ENCODE measurements at regions not wholly inside any gene's neighbourhood (a gene's known extent, or its start where the extent isn't known, plus 50 kb on each side); places are given as distances from the start of the nearest gene placed in this dataset.

DNA sequence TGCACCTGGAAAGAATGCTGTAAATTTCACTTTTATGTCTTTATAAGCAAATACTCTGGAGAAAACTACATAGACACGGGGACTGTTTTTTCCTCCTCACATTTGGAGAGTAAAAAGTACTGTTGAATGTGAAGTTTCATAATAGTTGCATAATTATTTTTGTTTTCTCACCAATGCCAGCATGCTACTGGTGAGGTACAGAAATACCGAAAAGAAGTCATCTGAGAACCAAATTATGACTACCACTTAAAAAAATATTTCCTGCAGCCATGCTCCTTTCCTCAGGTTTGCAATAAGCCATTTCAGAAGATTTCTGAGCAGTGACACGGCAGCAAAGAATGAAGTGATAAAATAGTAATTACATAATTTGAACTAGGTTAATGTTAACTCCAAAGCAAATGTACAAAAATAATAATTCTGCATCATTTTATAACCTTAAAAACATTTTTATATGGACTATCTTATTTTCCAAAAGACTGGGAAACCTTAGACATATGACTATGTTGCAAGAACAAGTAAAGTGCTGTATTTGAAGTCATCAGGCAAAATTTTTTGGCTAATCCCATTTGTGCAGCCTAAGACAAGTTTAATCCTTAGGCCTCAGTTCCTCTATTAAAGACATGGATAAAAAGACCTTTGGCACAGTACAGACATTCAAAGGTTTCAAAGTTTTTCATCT lies 144.7 kb downstream of the PCSK1 start:
- Histone ChIP-seq H3K4me1 (peaks cover 0 to 16% (median 8%) of the 10 kb centered on the region in 4 donors), H3K4me3 (no peak overlapping the region), H3K27me3 (no peaks in the 10 kb centered on the region), H3K36me3 (no peaks in the 10 kb centered on the region), H3K9me3 (no peaks in the 10 kb centered on the region), H3K27ac (no peak overlapping the region)
- intact Hi-C loops (cut with DNase I; ENCODE audit: low total_unique reads) (no loop called here), in situ Hi-C loops (cut with MboI; ENCODE audit: low pct_ligation_motif_present in 1 of 4, low pct_unique_long_range_greater_than_20kb in 1 of 4, low sequenced_read_pairs in 3 of 4) (no loop called here)
- TF ChIP-seq, protein P1, sequence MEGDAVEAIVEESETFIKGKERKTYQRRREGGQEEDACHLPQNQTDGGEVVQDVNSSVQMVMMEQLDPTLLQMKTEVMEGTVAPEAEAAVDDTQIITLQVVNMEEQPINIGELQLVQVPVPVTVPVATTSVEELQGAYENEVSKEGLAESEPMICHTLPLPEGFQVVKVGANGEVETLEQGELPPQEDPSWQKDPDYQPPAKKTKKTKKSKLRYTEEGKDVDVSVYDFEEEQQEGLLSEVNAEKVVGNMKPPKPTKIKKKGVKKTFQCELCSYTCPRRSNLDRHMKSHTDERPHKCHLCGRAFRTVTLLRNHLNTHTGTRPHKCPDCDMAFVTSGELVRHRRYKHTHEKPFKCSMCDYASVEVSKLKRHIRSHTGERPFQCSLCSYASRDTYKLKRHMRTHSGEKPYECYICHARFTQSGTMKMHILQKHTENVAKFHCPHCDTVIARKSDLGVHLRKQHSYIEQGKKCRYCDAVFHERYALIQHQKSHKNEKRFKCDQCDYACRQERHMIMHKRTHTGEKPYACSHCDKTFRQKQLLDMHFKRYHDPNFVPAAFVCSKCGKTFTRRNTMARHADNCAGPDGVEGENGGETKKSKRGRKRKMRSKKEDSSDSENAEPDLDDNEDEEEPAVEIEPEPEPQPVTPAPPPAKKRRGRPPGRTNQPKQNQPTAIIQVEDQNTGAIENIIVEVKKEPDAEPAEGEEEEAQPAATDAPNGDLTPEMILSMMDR (IDR thresholded peaks at IDR 0.05), result no peak
- TF ChIP-seq POLR2A (IDR thresholded peaks at IDR 0.05), result no peak
- no peak for TF ChIP-seq POLR2AphosphoS5 (IDR thresholded peaks at IDR 0.05)
- TF ChIP-seq EP300 (IDR thresholded peaks at IDR 0.05; ENCODE audit: low read depth), result no peak
- WGBS, 2 donors (ENCODE audit: low coverage in 1 of 2), result 67 to 73% methylated on average over 3 of the region's 3 CpGs
- DNase-seq, result no peak

DNA sequence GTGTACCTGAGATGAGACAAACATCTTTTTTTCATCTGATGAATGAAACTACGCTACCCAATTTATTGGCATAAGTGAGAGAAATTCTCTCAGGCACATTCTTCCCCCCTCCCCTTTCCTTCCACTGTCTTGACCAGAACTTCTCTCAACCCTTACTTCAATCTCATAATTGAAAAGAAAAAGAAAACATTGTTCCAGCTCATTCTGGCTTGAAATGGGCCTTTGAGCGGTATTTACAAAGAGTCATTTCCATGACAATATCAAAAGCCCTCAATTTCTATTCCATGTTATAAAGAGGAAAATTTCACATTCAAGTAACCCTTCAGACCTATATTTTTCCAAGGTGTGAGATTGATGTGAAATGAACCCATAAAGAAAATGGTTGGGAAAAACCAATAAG lies 145.9 kb downstream of the PCSK1 start:
- Histone ChIP-seq H3K36me3 (no peaks in the 10 kb centered on the region), H3K27me3 (no peaks in the 10 kb centered on the region), H3K9me3 (no peaks in the 10 kb centered on the region), H3K4me3 (no peak overlapping the region), H3K27ac (no peak overlapping the region), H3K4me1 (peaks cover 0 to 16% (median 8%) of the 10 kb centered on the region in 4 donors)
- in situ Hi-C loops (cut with MboI; ENCODE audit: low pct_ligation_motif_present in 1 of 4, low pct_unique_long_range_greater_than_20kb in 1 of 4, low sequenced_read_pairs in 3 of 4), result no loop called here
- WGBS, 2 donors (ENCODE audit: low coverage in 1 of 2), result 95 to 96% methylated on average over 2 of the region's 2 CpGs
- intact Hi-C loops (cut with DNase I; ENCODE audit: low total_unique reads), result no loop called here
- no peak for TF ChIP-seq EP300 (IDR thresholded peaks at IDR 0.05; ENCODE audit: low read depth)
- no peak for TF ChIP-seq POLR2A (IDR thresholded peaks at IDR 0.05)
- TF ChIP-seq, protein P1 (IDR thresholded peaks at IDR 0.05), result no peak
- TF ChIP-seq POLR2AphosphoS5 (IDR thresholded peaks at IDR 0.05), result no peak
- DNase-seq, result no peak

DNA sequence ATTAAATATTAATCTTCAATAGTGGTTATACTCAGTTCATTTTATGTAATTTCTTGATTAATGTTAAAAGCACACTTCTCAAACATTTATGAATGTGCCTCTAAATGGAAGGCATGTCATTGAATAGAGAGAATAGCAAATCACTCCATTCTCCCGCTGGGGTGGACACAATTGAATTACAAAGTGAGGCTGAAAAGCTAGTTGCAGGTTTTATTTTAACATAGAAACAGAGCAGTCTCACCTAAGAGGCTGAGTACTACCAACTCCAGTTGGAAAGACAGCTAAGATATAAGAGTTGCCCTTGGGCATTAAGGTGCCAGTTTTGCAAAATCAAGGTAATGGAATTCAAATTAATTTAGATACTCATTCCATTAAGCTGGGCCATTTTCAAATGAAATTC lies 147.2 kb downstream of the PCSK1 start:
- Histone ChIP-seq H3K27ac (no peak overlapping the region), H3K27me3 (no peaks in the 10 kb centered on the region), H3K4me3 (no peak overlapping the region), H3K36me3 (no peaks in the 10 kb centered on the region), H3K9me3 (no peaks in the 10 kb centered on the region), H3K4me1 (peaks cover 0 to 16% (median 8%) of the 10 kb centered on the region in 4 donors)
- DNase-seq, result no peak
- intact Hi-C loops (cut with DNase I; ENCODE audit: low total_unique reads), result no loop called here
- TF ChIP-seq POLR2A (IDR thresholded peaks at IDR 0.05) (no peak), POLR2AphosphoS5 (IDR thresholded peaks at IDR 0.05) (no peak), EP300 (IDR thresholded peaks at IDR 0.05; ENCODE audit: low read depth) (no peak)
- TF ChIP-seq, protein P1 (IDR thresholded peaks at IDR 0.05), result no peak
- WGBS, 2 donors (ENCODE audit: low coverage in 1 of 2), result 90 to 100% methylated on average over 1 of the region's 1 CpG
- in situ Hi-C loops (cut with MboI; ENCODE audit: low pct_ligation_motif_present in 1 of 4, low pct_unique_long_range_greater_than_20kb in 1 of 4, low sequenced_read_pairs in 3 of 4), result no loop called here

DNA sequence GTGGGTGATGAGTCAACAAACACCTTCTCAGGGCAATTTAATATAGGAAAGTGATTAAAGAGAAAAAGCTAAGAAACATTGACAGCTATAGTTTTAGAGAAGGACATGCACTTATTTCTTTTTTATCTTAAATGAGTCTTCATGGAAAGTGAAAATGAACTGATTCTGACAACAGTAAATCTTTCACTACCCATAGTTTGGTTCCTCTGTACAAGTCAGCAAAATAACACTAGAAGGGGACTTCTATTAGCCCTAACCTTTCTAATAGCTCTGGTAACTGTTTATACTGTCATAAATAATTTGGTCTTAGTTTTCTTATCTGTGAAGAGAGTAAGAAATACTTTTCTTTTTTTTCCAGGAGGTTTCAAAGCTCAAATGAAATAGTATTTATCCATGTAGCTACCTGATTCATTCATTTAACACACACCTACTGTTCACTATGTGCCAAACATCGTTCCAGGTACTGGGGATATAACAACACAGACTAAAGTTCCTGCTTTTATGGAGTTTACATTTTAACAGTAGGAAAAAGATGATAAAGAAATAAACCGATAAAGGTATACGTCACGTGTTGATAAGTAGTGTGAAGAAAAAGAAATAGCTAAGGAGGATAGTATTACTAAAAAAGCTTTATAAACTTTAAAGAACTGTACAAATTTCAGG lies 148.2 kb downstream of the PCSK1 start:
- intact Hi-C loops (cut with DNase I; ENCODE audit: low total_unique reads), result no loop called here
- H3K9me3 ChIP-seq, result no peaks in the 10 kb centered on the region

More for the DNA sequence above, 148.2 kb downstream of the PCSK1 start:
- H3K4me1 ChIP-seq, result peaks cover 0 to 16% (median 8%) of the 10 kb centered on the region in 4 donors
- H3K36me3 ChIP-seq, result no peaks in the 10 kb centered on the region
- whole genome bisulfite sequencing, 2 donors (ENCODE audit: low coverage in 1 of 2), result 48 to 62% methylated on average over 4 of the region's 4 CpGs
- no peaks in the 10 kb centered on the region for H3K27me3 ChIP-seq
- DNase-seq, result no peak
- no peak overlapping the region for H3K4me3 ChIP-seq
- TF ChIP-seq POLR2AphosphoS5 (IDR thresholded peaks at IDR 0.05), result no peak
- TF ChIP-seq, protein P1 (IDR thresholded peaks at IDR 0.05), result no peak
- no peak for TF ChIP-seq EP300 (IDR thresholded peaks at IDR 0.05; ENCODE audit: low read depth)
- TF ChIP-seq POLR2A (IDR thresholded peaks at IDR 0.05), result no peak
- in situ Hi-C loops (cut with MboI; ENCODE audit: low pct_ligation_motif_present in 1 of 4, low pct_unique_long_range_greater_than_20kb in 1 of 4, low sequenced_read_pairs in 3 of 4), result no loop called here
- H3K27ac ChIP-seq, result peak overlapping the region in 3 of 4 donors; percentile 20 to 54 (median 24)
